Spinal cord (tissue), 9 donors: ENCODE measurements at regions not wholly inside any gene's neighbourhood (a gene's known extent, or its start where the extent isn't known, plus 50 kb on each side); places are given as distances from the start of the nearest gene placed in this dataset.
"Not testable (repeated sequence)": the region's sequence is repeated elsewhere in the genome, so short reads cannot be mapped to it uniquely, and the experiment has no call there.

Experiments
- DNase-seq, 6 donors: peaks; one replicate each; pipeline versions ENCODE4 v3.0.0 to v3.0.0-alpha.2; 2013 to 2015; ENCODE audit warnings: low spot score in 6 of 6, low read depth in 4 of 6
- H3K27ac ChIP-seq: one replicate; pipeline ENCODE4 v1.5.1; 2013; ENCODE audit warnings: low read depth, low read length, control low read depth
- H3K27me3 ChIP-seq: one replicate; pipeline ENCODE4 v1.6.1; 2013; ENCODE audit warnings: low read length; ENCODE audit not compliant: control insufficient read depth, insufficient read depth
- H3K36me3 ChIP-seq: one replicate; pipeline ENCODE4 v1.6.1; 2013; ENCODE audit warnings: low read length; ENCODE audit not compliant: control insufficient read depth, insufficient read depth
- H3K4me1 ChIP-seq: one replicate; pipeline ENCODE4 v1.6.1; 2013; ENCODE audit warnings: low read length; ENCODE audit not compliant: control insufficient read depth, insufficient read depth
- H3K4me3 ChIP-seq: one replicate; pipeline ENCODE4 v1.5.1; 2013; ENCODE audit warnings: low read depth, low read length, control low read depth
- H3K9me3 ChIP-seq: one replicate; pipeline ENCODE4 v1.6.1; 2013; ENCODE audit warnings: low read length; ENCODE audit not compliant: control insufficient read depth, insufficient read depth
- WGBS: methylation state at CpG from one replicate; pipeline ENCODE4 v1.1.5; 2013; ENCODE audit warnings: missing lambda C conversion rate; ENCODE audit not compliant: insufficient coverage; 5-methylcytosine and 5-hydroxymethylcytosine counted together
- donor health status: healthy.

- H3K9me3 ChIP-seq = no peaks in the 10 kb centered on the region
- H3K4me3 ChIP-seq = no peak overlapping the region
- no peaks in the 10 kb centered on the region for H3K36me3 ChIP-seq
- DNase-seq = no peak
- no peaks in the 10 kb centered on the region for H3K27me3 ChIP-seq
- no peak overlapping the region for H3K27ac ChIP-seq
- no peaks in the 10 kb centered on the region for H3K4me1 ChIP-seq
Measured at GRCh38 chr2:58606799-58607198, 365.7 kb upstream of the FANCL start.

- no peaks in the 10 kb centered on the region for H3K27me3 ChIP-seq
- no peaks in the 10 kb centered on the region for H3K9me3 ChIP-seq
- no peak overlapping the region for H3K27ac ChIP-seq
- H3K4me3 ChIP-seq = no peak overlapping the region
- no peak for DNase-seq
- no peaks in the 10 kb centered on the region for H3K4me1 ChIP-seq
- H3K36me3 ChIP-seq = no peaks in the 10 kb centered on the region
- 93% methylated on average over 1 of the region's 1 CpG for WGBS
Measured at GRCh38 chr2:58604096-58604495, 363.0 kb upstream of the FANCL start.

- no peak for DNase-seq
- Histone ChIP-seq H3K27me3 (no peaks in the 10 kb centered on the region), H3K4me1 (no peaks in the 10 kb centered on the region), H3K4me3 (no peak overlapping the region), H3K27ac (no peak overlapping the region), H3K36me3 (no peaks in the 10 kb centered on the region), H3K9me3 (no peaks in the 10 kb centered on the region)
- no CpG with 5 or more reads among the region's 2 CpGs for WGBS
Measured at GRCh38 chr2:58601017-58601416, 359.9 kb upstream of the FANCL start.

DNA sequence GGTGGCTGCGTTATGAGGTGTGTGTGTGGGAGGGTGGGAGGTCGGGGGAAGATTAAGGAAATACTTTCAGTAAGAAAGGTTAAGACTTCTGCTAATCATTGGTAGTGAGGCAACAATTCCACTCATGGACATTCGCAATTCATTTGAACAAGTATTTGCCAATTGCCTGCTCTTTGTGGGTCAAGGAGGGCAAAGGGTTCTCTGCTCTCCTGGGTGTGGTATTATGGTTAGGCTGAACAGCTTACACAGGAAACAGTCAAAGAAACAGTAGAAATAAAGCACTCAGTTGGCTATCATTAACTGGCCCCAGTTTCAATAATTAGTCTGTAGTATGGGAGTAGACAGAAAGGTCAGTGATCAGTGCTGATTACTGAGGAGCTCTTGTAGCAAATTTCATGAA, 357.0 kb upstream of the FANCL start:
- no peak overlapping the region for H3K4me3 ChIP-seq
- no peak overlapping the region for H3K27ac ChIP-seq
- DNase-seq = no peak
- H3K27me3 ChIP-seq = no peaks in the 10 kb centered on the region
- no peaks in the 10 kb centered on the region for H3K36me3 ChIP-seq
- WGBS = 93% methylated on average over 2 of the region's 3 CpGs
- no peaks in the 10 kb centered on the region for H3K9me3 ChIP-seq
- no peaks in the 10 kb centered on the region for H3K4me1 ChIP-seq

- Histone ChIP-seq H3K9me3 (no peaks in the 10 kb centered on the region), H3K4me3 (no peak overlapping the region), H3K27me3 (no peaks in the 10 kb centered on the region), H3K27ac (no peak overlapping the region), H3K36me3 (no peaks in the 10 kb centered on the region), H3K4me1 (no peaks in the 10 kb centered on the region)
- no peak for DNase-seq
- WGBS = 100% methylated on average over 2 of the region's 3 CpGs
Measured at GRCh38 chr2:58595714-58596113, 354.6 kb upstream of the FANCL start.

GRCh38 chr2:58594762-58595161, 353.6 kb upstream of the FANCL start:
- DNase-seq = no peak
- Histone ChIP-seq H3K9me3 (no peaks in the 10 kb centered on the region), H3K27me3 (no peaks in the 10 kb centered on the region), H3K4me3 (no peak overlapping the region), H3K27ac (no peak overlapping the region), H3K36me3 (no peaks in the 10 kb centered on the region), H3K4me1 (no peaks in the 10 kb centered on the region)

GRCh38 chr2:58594175-58594574, 353.1 kb upstream of the FANCL start:
- Histone ChIP-seq H3K4me3 (no peak overlapping the region), H3K4me1 (no peaks in the 10 kb centered on the region), H3K27ac (no peak overlapping the region), H3K9me3 (no peaks in the 10 kb centered on the region), H3K27me3 (no peaks in the 10 kb centered on the region), H3K36me3 (no peaks in the 10 kb centered on the region)
- 38% methylated on average over 4 of the region's 4 CpGs for WGBS
- no peak for DNase-seq

GRCh38 chr2:58586178-58586577, 345.1 kb upstream of the FANCL start:
- not testable (repeated sequence) for H3K4me3 ChIP-seq, H3K4me1 ChIP-seq, H3K36me3 ChIP-seq, DNase-seq, H3K27me3 ChIP-seq, H3K27ac ChIP-seq, H3K9me3 ChIP-seq
- no CpG with 5 or more reads among the region's 5 CpGs for WGBS

DNA sequence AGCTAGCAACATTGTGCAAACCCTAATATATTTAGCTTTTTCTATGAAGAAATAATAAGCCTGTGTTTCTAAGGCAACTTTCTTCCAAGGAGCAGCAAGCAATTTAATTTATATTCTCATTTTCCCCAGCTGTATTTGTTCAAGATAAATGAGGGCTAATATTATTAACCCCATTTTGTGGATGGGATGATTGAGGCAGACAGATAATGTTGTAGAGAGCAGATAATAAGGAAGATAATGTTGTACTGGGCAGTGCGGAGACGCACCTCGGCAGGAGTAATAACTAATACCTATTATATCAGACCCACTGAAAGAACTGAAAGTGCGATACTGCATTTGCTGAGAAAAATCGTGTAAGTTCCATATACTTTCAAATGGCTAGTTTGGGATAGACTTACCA, 344.1 kb upstream of the FANCL start:
- H3K27me3 ChIP-seq = no peaks in the 10 kb centered on the region
- no peaks in the 10 kb centered on the region for H3K36me3 ChIP-seq
- no peak overlapping the region for H3K4me3 ChIP-seq
- no peak overlapping the region for H3K27ac ChIP-seq
- H3K9me3 ChIP-seq = no peaks in the 10 kb centered on the region
- no CpG with 5 or more reads among the region's 5 CpGs for WGBS
- H3K4me1 ChIP-seq = no peaks in the 10 kb centered on the region
- DNase-seq = no peak

GRCh38 chr2:58584606-58585118, 343.5 kb upstream of the FANCL start:
- no CpG with 5 or more reads among the region's 4 CpGs for WGBS
- peak in 4 of 6 donors; percentile 8 to 76 (median 22) for DNase-seq
- no peaks in the 10 kb centered on the region for H3K36me3 ChIP-seq
- H3K4me3 ChIP-seq = no peak overlapping the region
- H3K9me3 ChIP-seq = no peaks in the 10 kb centered on the region
- H3K27me3 ChIP-seq = no peaks in the 10 kb centered on the region
- no peaks in the 10 kb centered on the region for H3K4me1 ChIP-seq
- H3K27ac ChIP-seq = no peak overlapping the region
